Left ventricle myocardium inferior (tissue), 1 donor: ENCODE measurements at regions not wholly inside any gene's neighbourhood (a gene's known extent, or its start where the extent isn't known, plus 50 kb on each side); places are given as distances from the start of the nearest gene placed in this dataset.
A peak's percentile ranks its signal among the peaks of the same experiment; 100 is the strongest.

Experiments used
- DNase-seq: peaks from one replicate; pipeline ENCODE4 v3.0.0-alpha.2; 2020
- H3K27ac ChIP-seq: fragments of 200-600 bp; replicated peaks from 2 replicates; pipeline ENCODE4 v1.8.0; 2021
- H3K27me3 ChIP-seq: fragments of 200-600 bp; 2 replicates; pipeline ENCODE4 v1.8.0; 2021; ENCODE audit warnings: low read depth
- H3K36me3 ChIP-seq: fragments of 200-600 bp; 2 replicates; pipeline ENCODE4 v1.8.0; 2021
- H3K4me1 ChIP-seq: fragments of 200-600 bp; 2 replicates; pipeline ENCODE4 v1.8.0; 2021
- H3K4me3 ChIP-seq: fragments of 200-600 bp; 2 replicates; pipeline ENCODE4 v1.8.0; 2021; ENCODE audit warnings: mild to moderate bottlenecking, moderate library complexity
- H3K9me3 ChIP-seq: fragments of 200-600 bp; replicated peaks from 2 replicates; pipeline ENCODE4 v1.8.0; 2021
- intact Hi-C: fragments of 100-400 bp; cut with micrococcal nuclease; formaldehyde crosslinking; loops from one replicate; pipeline ENCODE4 v1.11.0; 2022
- TF ChIP-seq, protein P1 (sequence below): fragments of 200-600 bp; IDR thresholded peaks from 2 replicates; pipeline ENCODE4 v1.8.0; 2021; ENCODE audit warnings: antibody characterized with exemption, mild to moderate bottlenecking, borderline replicate concordance
- donor health status: DM: no; HTN: yes; CAD: no; lungs with severe emphysema.

GRCh38 chr1:64361974-64362373 is 108.0 kb upstream of the CACHD1 start:
- Histone ChIP-seq H3K9me3 (no peaks in the 10 kb centered on the region), H3K27ac (no peak overlapping the region), H3K4me1 (peaks cover 4% of the 10 kb centered on the region), H3K4me3 (no peak overlapping the region), H3K36me3 (no peaks in the 10 kb centered on the region), H3K27me3 (no peaks in the 10 kb centered on the region)
- DNase-seq, result no peak
- TF ChIP-seq, protein P1, sequence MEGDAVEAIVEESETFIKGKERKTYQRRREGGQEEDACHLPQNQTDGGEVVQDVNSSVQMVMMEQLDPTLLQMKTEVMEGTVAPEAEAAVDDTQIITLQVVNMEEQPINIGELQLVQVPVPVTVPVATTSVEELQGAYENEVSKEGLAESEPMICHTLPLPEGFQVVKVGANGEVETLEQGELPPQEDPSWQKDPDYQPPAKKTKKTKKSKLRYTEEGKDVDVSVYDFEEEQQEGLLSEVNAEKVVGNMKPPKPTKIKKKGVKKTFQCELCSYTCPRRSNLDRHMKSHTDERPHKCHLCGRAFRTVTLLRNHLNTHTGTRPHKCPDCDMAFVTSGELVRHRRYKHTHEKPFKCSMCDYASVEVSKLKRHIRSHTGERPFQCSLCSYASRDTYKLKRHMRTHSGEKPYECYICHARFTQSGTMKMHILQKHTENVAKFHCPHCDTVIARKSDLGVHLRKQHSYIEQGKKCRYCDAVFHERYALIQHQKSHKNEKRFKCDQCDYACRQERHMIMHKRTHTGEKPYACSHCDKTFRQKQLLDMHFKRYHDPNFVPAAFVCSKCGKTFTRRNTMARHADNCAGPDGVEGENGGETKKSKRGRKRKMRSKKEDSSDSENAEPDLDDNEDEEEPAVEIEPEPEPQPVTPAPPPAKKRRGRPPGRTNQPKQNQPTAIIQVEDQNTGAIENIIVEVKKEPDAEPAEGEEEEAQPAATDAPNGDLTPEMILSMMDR, result no peak
- intact Hi-C loops, result no loop called here

- no peaks in the 10 kb centered on the region for H3K27me3 ChIP-seq
- peaks cover 12% of the 10 kb centered on the region for H3K4me1 ChIP-seq
- no peaks in the 10 kb centered on the region for H3K9me3 ChIP-seq
- intact Hi-C loops, result no loop called here
- DNase-seq, result no peak
- TF ChIP-seq, protein P1, result no peak
- no peak overlapping the region for H3K27ac ChIP-seq
- H3K4me3 ChIP-seq, result no peak overlapping the region
- no peaks in the 10 kb centered on the region for H3K36me3 ChIP-seq
These were observed 106.8 kb upstream of the CACHD1 start for GRCh38 chr1:64363111-64363510.

- TF ChIP-seq, protein P1, result no peak
- H3K9me3 ChIP-seq, result no peaks in the 10 kb centered on the region
These were observed 106.3 kb upstream of the CACHD1 start for GRCh38 chr1:64363616-64364015.

DNA sequence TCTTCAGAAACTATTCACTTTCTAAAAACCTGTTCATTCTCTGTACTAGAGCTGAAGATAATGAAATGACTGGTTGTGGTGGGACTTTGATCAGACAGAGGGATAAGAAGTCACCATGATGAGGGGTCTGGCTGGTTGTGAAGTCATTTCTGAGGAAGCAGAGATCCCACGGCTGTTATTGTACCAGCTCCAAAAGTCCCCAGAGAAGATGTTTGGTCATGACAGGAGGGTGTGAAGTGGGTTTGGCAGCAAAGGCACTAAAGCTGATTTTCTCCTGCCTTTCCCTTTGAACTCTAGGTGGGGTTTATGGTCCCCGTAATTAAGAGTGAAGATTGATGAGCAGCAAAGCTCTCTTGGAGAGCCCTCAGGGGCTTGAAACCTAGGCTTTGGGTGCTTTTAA is 103.1 kb upstream of the CACHD1 start:
- H3K36me3 ChIP-seq, result no peaks in the 10 kb centered on the region
- TF ChIP-seq, protein P1, result no peak
- no peaks in the 10 kb centered on the region for H3K9me3 ChIP-seq
- no peaks in the 10 kb centered on the region for H3K27me3 ChIP-seq
- peaks cover 14% of the 10 kb centered on the region for H3K4me1 ChIP-seq
- intact Hi-C loops, result no loop called here
- no peak overlapping the region for H3K4me3 ChIP-seq
- no peak overlapping the region for H3K27ac ChIP-seq
- DNase-seq, result no peak

More at GRCh38 chr1:64363616-64364015, 106.3 kb upstream of the CACHD1 start:
- Histone ChIP-seq H3K27me3 (no peaks in the 10 kb centered on the region), H3K4me3 (no peak overlapping the region), H3K36me3 (no peaks in the 10 kb centered on the region), H3K4me1 (peaks cover 14% of the 10 kb centered on the region), H3K27ac (no peak overlapping the region)
- no peak for DNase-seq
- intact Hi-C loops, result no loop called here

GRCh38 chr1:64368344-64368743 is 101.6 kb upstream of the CACHD1 start:
- Histone ChIP-seq H3K9me3 (no peaks in the 10 kb centered on the region), H3K27me3 (no peaks in the 10 kb centered on the region), H3K4me3 (no peak overlapping the region), H3K27ac (no peak overlapping the region), H3K4me1 (peaks cover 14% of the 10 kb centered on the region), H3K36me3 (no peaks in the 10 kb centered on the region)
- TF ChIP-seq, protein P1, result no peak
- DNase-seq, result no peak
- intact Hi-C loops, result no loop called here

DNA sequence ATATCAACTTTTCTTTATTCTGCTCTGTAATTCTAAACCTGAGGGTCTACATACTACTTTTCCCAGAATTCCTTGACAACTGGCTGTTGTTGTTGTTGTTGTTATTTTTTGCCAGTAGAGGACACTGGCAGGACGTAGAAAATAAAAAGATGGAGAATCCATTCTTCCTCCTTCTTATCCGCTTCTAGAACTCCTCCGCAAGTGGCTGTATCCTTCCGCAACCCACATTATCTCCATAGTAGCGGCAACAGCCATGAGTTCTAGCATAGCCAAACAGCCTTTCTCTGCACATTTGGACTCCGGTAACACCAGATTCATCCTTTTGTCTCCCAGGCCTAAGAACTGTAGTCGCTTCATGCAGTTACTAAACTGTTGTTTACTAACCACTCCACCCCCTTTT is 91.1 kb upstream of the CACHD1 start:
- Histone ChIP-seq H3K9me3 (peaks cover 6% of the 10 kb centered on the region), H3K27me3 (no peaks in the 10 kb centered on the region), H3K4me3 (no peak overlapping the region), H3K36me3 (no peaks in the 10 kb centered on the region), H3K27ac (no peak overlapping the region), H3K4me1 (no peaks in the 10 kb centered on the region)
- TF ChIP-seq, protein P1, result peak; percentile 37
- intact Hi-C loops, result no loop called here
- no peak for DNase-seq
